ENCODE measurements at regions not wholly inside any gene's neighbourhood (a gene's known extent, or its start where the extent isn't known, plus 50 kb on each side); places are given as distances from the start of the nearest gene placed in this dataset.

GRCh38 chr10:94137747-94138146 is 144.0 kb downstream of the PLCE1 start:
- no peak for TF ChIP-seq POLR2AphosphoS5 (IDR thresholded peaks at IDR 0.05)
- no peak for TF ChIP-seq CTCF (IDR thresholded peaks at IDR 0.05)
- TF ChIP-seq POLR2A (IDR thresholded peaks at IDR 0.05): no peak
